Neutrophil (primary cell): ENCODE measurements at regions not wholly inside any gene's neighbourhood (a gene's known extent, or its start where the extent isn't known, plus 50 kb on each side); places are given as distances from the start of the nearest gene placed in this dataset.

Experiments
- H3K27ac ChIP-seq: fragments of 200-600 bp; sonication (generic); 2 replicates; pipeline ENCODE4 v1.5.1; 2016; ENCODE audit warnings: mild to moderate bottlenecking, moderate library complexity
- H3K27me3 ChIP-seq: fragments of 200-600 bp; sonication (generic); 2 replicates; pipeline ENCODE4 v1.6.0; 2016; ENCODE audit warnings: mild to moderate bottlenecking
- H3K36me3 ChIP-seq: fragments of 200-600 bp; sonication (generic); 2 replicates; pipeline ENCODE4 v1.5.1; 2017
- H3K4me1 ChIP-seq, 2 experiments: fragments of 200-600 bp in 1 of 2; sonication (generic) in 1 of 2; 1 replicate in 1 of 2; 2 replicates in 1 of 2; pipeline versions ENCODE4 v1.5.1 to v1.6.1; 2013 to 2016; ENCODE audit warnings: low read depth in 1 of 2, low read length in 1 of 2, mild to moderate bottlenecking in 1 of 2, moderate library complexity in 1 of 2; ENCODE audit not compliant: control insufficient read depth in 1 of 2, insufficient read depth in 1 of 2
- H3K4me3 ChIP-seq, 2 experiments: fragments of 200-600 bp in 1 of 2; sonication (generic) in 1 of 2; 1 replicate in 1 of 2; 2 replicates in 1 of 2; pipeline ENCODE4 v1.5.1; 2013 to 2016; ENCODE audit warnings: low read depth in 1 of 2, low read length in 1 of 2, mild to moderate bottlenecking in 1 of 2, moderate library complexity in 1 of 2
- H3K9me3 ChIP-seq: fragments of 200-600 bp; sonication (generic); 2 replicates; pipeline ENCODE4 v1.5.1; 2016
- CTCF ChIP-seq: fragments of 200-600 bp; sonication (generic); IDR thresholded peaks from 2 replicates; pipeline ENCODE4 v1.5.1; 2016; ENCODE audit warnings: antibody characterized with exemption

GRCh38 chr1:243996223-243996622, 54.9 kb upstream of the ZBTB18 start:
- Histone ChIP-seq H3K27ac (no peak overlapping the region), H3K4me1 (no peaks in the 10 kb centered on the region), H3K27me3 (no peaks in the 10 kb centered on the region), H3K36me3 (no peaks in the 10 kb centered on the region), H3K4me3 (no peak overlapping the region), H3K9me3 (no peaks in the 10 kb centered on the region)
- TF ChIP-seq CTCF: no peak

GRCh38 chr1:243991650-243992049, 59.4 kb upstream of the ZBTB18 start:
- H3K36me3 ChIP-seq: no peaks in the 10 kb centered on the region
- H3K27ac ChIP-seq: no peak overlapping the region
- H3K9me3 ChIP-seq: no peaks in the 10 kb centered on the region
- H3K27me3 ChIP-seq: no peaks in the 10 kb centered on the region
- no peak for TF ChIP-seq CTCF
- H3K4me1 ChIP-seq: no peaks in the 10 kb centered on the region
- H3K4me3 ChIP-seq: no peak overlapping the region

- H3K9me3 ChIP-seq: no peaks in the 10 kb centered on the region
- no peaks in the 10 kb centered on the region for H3K27me3 ChIP-seq
- no peak for TF ChIP-seq CTCF
- H3K27ac ChIP-seq: no peak overlapping the region
- no peaks in the 10 kb centered on the region for H3K4me1 ChIP-seq
- no peaks in the 10 kb centered on the region for H3K36me3 ChIP-seq
- H3K4me3 ChIP-seq: no peak overlapping the region
These were observed 66.3 kb upstream of the ZBTB18 start for GRCh38 chr1:243984788-243985187.

- H3K4me3 ChIP-seq: no peak overlapping the region
- no peak for TF ChIP-seq CTCF
- H3K4me1 ChIP-seq: no peaks in the 10 kb centered on the region
- no peaks in the 10 kb centered on the region for H3K9me3 ChIP-seq
- no peaks in the 10 kb centered on the region for H3K27me3 ChIP-seq
- H3K36me3 ChIP-seq: no peaks in the 10 kb centered on the region
- H3K27ac ChIP-seq: no peak overlapping the region
These were observed 68.5 kb upstream of the ZBTB18 start for GRCh38 chr1:243982447-243983018.

GRCh38 chr1:243980471-243980870, 70.6 kb upstream of the ZBTB18 start:
- no peaks in the 10 kb centered on the region for H3K36me3 ChIP-seq
- no peak overlapping the region for H3K4me3 ChIP-seq
- H3K27ac ChIP-seq: no peak overlapping the region
- no peaks in the 10 kb centered on the region for H3K27me3 ChIP-seq
- no peaks in the 10 kb centered on the region for H3K4me1 ChIP-seq
- H3K9me3 ChIP-seq: no peaks in the 10 kb centered on the region
- TF ChIP-seq CTCF: no peak

- Histone ChIP-seq H3K4me3 (no peak overlapping the region), H3K27ac (no peak overlapping the region)
- no peak for TF ChIP-seq CTCF
These were observed 71.0 kb upstream of the ZBTB18 start for GRCh38 chr1:243980071-243980470.

More at GRCh38 chr1:243980071-243980470, 71.0 kb upstream of the ZBTB18 start:
- H3K9me3 ChIP-seq: no peaks in the 10 kb centered on the region
- H3K36me3 ChIP-seq: no peaks in the 10 kb centered on the region
- no peaks in the 10 kb centered on the region for H3K4me1 ChIP-seq
- H3K27me3 ChIP-seq: no peaks in the 10 kb centered on the region
